ENCODE measurements at regions not wholly inside any gene's neighbourhood (a gene's known extent, or its start where the extent isn't known, plus 50 kb on each side); places are given as distances from the start of the nearest gene placed in this dataset.
A peak's percentile ranks its signal among the peaks of the same experiment; 100 is the strongest.
"Not testable (repeated sequence)": the region's sequence is repeated elsewhere in the genome, so short reads cannot be mapped to it uniquely, and the experiment has no call there.

GRCh38 chr7:66459783-66460413, 168.8 kb upstream of the KCTD7 start:
- not testable (repeated sequence) for DNase-seq

DNA sequence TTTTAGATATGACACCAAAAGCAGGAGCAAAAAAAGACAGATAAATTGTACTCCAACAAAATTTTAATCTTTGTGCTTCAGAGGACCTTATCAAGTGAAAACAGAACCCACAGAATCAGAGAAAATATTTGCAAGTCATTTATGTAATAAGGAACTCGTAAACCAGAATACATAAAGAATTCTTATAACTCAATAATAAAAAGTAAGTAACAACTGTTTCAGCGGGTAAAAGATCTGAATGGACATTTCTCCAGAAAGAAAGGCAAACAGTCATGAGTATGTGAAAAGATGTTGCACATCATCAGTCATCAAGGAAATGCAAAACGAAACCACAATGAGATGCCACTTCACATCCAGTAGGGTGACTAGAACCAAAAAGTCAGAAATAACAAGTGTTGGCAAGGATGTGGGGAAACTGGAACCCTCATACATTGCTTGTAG, 167.7 kb upstream of the KCTD7 start:
- no peak for DNase-seq

- not testable (repeated sequence) for DNase-seq
Observed at GRCh38 chr7:66461397-66461796, 167.3 kb upstream of the KCTD7 start.

DNA sequence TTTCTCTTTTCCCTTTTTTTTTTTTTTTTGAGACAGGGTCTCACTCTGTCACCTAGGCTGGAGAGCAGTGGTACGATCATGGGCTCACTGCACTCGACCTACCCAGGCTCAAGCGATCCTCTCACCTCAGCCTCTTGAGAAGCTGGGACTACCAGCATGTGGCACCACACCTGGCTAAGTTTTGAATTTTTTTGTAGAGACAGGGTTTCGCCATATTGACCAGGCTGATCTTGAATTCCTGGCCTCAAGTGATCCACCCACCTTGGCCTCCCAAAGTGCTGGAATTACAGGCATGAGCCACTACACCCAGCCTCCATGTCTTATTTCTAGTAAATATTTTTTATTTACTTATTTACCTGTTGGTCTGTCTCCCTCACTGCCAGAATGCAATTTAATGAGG, 165.8 kb upstream of the KCTD7 start:
- DNase-seq = not testable (repeated sequence)

DNA sequence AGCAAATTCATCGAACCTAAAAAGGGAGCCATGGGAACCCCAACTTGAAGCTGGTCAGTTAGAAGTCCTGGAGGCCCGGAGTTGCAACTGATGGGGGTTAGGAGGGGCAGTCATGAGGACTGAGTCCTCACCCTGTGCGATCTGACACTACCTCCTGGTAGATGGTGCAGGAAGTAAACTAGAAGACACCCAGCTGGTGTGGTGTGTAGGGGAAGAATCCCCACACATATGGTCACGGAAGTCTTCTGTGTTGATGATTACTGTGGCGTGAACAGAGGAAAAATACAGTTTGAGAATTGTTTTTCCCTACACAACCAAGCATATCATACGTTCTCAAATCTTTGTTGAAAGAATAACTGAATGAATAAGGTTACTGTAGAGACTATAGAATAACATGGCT, 164.6 kb upstream of the KCTD7 start:
- no peak for DNase-seq

- DNase-seq = no peak
Observed at GRCh38 chr7:66466081-66466600, 162.5 kb upstream of the KCTD7 start.

DNA sequence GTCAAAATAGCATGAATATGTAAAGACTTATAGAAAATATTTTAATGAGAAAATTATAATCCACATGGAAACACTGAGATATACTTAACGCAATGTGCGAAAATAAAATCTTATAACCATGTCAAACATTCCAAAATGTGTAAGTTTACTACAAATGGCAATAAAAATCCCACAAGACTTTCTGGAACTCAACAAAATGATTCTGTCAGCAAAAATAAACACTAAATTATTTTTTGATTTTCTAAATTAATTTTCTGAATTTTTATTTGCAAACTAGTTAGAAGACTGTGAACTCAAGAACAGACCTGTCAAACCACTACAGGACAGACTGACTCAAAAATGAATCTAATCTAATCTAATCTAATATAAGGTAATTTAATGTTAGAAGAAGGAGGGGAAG, 160.8 kb upstream of the KCTD7 start:
- no peak for DNase-seq

GRCh38 chr7:66473064-66473463, 155.6 kb upstream of the KCTD7 start:
- not testable (repeated sequence) for DNase-seq

DNA sequence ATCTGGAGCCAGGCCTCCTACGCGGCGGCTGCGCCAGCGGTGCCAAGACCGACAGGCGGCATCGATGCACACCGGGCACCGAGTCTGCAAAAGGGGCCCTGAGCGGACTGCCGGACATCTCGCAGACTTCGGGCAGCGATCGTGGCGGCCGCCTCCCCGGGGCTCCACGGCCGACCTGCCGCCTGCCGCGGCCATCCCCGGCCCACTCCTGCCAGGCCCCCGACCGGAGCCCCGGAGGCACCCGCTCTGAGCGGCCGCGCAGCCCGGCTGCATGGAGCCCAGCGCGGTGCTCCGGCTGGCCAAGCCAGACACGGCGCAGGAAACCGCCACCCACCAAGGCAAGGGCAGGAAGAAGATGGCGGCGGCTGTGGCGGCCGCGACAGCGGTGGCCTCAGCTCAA, 154.2 kb upstream of the KCTD7 start:
- no peak for DNase-seq

- not testable (repeated sequence) for DNase-seq
Observed at GRCh38 chr7:66476056-66476455, 152.6 kb upstream of the KCTD7 start.

GRCh38 chr7:66477822-66478397, 150.8 kb upstream of the KCTD7 start:
- not testable (repeated sequence) for DNase-seq

DNA sequence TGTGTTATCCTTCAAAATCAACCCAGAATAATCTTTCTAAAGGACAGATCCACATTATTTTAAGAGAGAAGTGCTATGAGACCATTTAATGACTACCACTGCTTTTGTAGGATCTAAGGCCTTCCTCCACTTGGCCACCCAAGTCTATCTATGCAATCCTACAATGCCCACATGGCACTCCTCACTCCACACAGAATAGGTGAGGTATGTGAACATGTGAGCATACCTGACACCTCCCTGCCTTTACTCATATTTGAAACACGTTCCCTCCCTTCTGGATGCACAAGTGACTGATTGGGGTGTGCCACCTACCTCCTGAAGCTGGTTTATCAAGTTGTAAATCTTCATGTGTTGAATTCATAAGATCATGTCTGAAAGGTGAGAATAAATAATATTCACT, 147.5 kb upstream of the KCTD7 start:
- DNase-seq = not testable (repeated sequence)

GRCh38 chr7:66489065-66489464, 139.6 kb upstream of the KCTD7 start:
- not testable (repeated sequence) for DNase-seq

- DNase-seq = not testable (repeated sequence)
Observed at GRCh38 chr7:66489741-66490140, 138.9 kb upstream of the KCTD7 start.

DNA sequence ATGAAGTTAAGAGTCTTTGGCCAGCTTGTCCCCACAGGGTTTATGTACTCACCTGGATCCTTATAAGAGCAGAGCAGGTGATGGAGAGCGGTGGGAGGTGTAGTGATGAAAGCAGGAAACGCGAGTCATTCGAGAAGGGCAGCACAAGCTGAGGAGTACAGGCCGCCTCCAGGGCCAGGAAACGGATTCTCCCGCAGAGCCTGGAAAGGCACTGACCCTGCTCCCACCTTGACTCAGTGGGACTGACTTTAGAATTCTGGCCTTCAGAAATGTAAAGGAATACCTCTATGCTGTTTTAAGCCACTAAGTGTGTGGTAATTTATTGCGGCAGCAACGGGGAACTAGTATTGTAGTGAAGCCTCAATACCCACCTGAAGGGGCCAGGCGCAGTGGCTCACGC, 137.7 kb upstream of the KCTD7 start:
- DNase-seq = not testable (repeated sequence)

DNA sequence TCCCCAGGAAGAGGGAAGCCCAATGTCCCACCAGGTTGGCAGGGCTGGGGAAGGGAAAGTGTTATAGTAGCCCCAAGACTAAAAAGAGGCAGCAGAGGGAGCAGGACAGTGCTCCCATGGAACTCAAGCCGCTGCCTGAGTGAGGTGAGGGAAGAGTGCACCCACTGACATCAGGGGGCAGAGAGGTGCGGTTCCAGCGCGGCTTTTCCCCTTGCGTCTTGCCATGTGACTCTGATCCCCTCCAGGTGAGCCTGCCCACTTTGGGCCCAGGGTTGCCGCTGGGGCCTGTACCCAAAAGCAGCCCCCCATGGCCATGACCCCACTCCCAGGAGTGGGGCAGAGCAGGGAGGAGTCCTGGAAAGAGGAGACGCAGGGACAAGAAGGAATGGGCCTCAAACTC, 136.3 kb upstream of the KCTD7 start:
- not testable (repeated sequence) for DNase-seq

DNA sequence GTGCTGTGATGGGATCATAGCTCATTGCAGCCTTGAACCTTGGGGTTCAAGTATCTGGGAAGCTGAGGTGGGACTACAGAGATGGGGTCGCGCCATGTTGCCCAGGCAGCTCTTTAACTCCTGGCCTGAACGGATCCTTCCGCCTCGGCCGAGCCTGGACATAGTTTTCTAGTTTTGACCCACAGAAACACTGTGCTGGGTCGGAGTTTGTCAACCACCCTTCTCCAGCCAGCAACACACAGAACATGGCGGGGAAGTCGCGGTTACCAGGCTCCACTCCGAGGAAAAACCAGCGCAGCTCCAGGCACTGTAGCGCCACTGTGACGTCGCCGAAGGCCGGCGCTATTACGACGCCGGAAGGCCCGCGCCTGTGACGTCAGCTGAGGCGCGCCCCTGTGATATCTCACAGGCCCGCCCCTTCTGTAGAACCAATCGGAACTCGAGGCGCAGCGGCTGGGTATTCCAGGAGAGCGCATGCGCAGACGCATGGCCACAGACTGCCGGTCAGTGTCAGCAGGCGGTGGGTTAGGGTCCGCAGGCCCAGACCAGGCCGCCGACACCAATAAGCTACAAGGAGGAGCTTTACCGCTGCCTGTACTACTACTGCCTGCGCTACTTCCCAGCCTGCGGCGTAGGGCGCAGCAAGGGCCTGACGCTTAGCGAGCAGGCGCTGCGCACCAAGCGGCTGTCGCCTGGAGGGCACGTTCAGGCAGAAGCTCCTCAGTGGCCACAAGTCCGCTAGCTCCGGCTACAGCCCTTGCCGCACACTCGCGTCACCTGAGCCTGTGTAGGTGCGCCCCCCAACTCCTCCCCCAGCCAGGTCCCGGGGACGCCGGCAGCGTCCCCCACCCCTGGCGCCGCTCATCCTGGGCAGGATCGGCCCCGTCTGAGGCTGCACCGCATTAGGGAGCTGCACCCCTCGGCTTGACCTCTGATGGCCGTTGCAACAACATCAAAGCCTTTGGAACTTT, 135.2 kb upstream of the KCTD7 start:
- DNase-seq = peak; percentile 97

DNA sequence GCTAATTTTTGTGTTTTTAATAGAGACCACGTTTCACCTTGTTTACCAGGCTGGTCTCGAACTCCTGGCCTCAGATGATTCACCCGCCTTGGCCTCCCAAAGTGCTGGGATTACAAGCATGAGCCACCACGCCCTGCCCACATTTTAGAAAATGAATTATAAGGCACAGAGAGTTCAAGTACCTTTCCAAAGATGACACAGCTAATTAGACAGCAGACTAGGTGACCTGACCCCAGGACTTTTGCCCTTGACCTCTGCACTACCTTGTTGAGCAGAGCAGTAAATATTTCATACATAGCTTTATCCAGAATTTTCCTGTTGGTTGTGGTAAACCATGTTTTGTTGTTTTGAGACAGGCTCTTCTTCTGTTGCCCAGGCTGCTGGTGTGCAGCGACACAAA, 131.3 kb upstream of the KCTD7 start:
- DNase-seq = no peak

DNA sequence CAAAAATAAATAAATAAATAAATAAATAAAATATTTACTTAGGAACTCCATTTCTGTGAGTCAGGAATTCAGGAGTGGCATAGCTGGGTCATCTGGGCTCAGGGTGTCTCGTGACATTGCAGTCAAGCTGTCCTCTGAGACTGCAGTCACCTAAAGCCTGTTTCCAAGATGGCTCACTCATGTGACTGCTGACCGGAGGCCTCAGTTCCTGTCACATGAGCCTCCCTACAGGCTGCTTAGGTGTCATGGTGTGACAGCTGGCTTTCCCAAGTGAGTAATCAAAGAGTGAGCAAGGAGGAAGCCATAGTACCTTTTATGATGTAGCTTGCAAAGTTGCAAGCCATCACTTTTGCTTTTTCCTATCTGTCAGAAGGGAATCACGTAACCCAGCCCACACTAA, 128.6 kb upstream of the KCTD7 start:
- no peak for DNase-seq

DNA sequence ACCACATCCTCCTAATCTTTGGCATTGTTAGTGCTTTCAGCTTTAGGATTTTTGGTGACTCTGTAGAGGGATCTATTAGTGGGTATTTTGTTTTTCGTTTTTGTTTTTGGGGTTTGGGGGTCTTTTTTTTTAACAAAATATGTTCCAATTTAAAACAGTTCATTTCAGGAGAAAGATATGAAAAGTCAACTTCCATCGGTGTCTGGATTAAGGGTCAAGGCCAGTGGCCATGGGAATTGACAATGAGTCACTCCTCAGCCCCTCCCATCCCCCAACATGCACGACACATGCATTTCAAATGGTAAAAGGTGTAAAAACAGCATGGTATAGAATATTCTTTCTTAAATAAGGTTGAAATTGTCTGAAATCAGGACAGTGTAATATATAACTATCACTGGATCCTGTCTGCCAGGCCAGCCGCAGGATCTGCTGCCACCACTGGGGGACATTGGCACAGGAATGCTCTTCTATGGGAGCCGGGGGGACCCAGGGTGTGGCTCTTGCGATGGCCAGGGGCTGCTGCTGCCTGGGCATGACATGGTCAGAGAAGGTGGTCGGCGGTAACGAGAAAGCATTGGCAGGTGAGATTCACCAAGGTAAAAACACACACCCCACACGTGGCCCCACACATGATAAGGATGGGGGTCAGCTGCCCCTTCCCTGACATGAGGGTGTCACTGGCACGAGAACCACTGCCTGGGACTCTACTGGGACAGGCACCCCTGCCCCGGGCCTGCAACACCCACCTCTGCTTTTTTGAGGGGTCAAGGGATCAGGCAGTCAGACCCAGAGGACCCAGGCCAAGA, 126.2 kb upstream of the KCTD7 start:
- no peak for DNase-seq

DNA sequence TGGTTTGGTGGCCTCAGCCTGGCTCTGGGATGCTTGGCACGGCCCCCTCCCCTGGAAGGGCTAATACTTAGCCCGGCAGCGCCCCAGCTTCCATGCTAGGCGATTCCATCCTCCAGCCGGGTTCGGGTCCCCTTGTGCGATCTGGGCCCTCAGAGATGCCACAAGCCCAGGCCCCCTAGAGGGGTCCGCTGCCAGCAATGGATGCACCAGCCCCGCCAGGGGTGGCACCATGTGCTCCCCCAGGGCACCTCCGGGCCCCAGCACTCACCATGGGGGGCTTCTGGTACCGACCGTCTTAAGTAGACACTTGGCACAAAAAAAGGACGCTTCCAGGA, 125.7 kb upstream of the KCTD7 start:
- no peak for DNase-seq

- no peak for DNase-seq
Observed at GRCh38 chr7:66503551-66504031, 125.1 kb upstream of the KCTD7 start.

DNA sequence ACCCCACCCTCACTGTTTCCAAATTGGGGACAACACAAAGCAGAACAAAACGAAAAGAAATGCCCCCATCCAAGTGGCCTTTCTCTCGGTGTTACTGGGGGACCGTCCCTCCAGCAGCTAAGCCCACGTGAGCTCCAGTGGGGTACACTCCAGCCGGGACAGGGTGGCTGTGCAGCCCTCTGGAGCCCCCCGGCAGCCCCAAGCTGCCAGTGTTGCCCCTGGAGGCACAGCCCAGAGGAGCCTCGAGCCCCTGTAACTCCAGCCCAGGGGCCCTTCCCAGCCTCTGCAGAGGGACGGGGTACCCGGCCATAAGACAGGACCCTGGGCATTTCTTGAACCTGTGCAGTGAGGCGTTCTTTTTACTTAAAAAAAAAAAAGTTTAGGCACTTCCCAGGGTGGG, 124.5 kb upstream of the KCTD7 start:
- no peak for DNase-seq
